HPDE6-E6E7 (cell line): ENCODE measurements at regions not wholly inside any gene's neighbourhood (a gene's known extent, or its start where the extent isn't known, plus 50 kb on each side); places are given as distances from the start of the nearest gene placed in this dataset.

Source experiments
- DNase-seq: peaks from one replicate; pipeline ENCODE4 v3.0.0; 2011; ENCODE audit warnings: missing footprints; ENCODE audit errors: extremely low spot score

- no peak for DNase-seq
Observed at GRCh38 chrX:150163956-150164726, 199.0 kb upstream of the MAMLD1 start.

DNA sequence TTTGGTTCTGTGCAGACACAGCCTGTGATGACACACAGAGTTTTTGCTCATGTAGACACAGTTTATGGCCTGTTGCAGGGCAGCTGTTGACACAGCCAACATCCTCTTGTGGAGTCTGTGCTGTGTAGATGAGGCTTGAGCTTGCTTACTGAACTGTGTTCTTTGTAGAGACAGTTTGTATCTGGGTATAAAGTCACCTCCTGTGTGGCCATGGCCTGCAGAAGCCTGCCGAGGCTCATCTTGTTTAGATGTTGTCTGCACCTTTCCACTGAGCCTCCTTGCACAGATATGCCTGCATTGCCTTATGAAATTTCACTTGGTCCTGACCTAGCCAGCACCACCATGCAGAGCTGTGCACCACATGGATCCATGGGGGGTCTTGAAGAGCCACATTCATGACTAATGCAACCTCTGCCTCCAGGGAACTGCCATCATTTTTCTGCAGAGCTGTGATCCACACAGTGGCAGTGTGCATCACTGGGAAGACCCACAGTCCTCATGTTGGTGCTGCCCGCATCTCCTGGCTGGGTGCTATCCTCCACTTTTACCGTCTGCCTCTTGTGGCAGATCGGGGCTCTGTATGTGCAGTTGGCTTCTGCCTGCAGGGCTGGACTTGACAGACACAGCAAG, 198.0 kb upstream of the MAMLD1 start:
- DNase-seq: no peak

GRCh38 chrX:150165776-150166610, 197.1 kb upstream of the MAMLD1 start:
- no peak for DNase-seq

GRCh38 chrX:150167482-150168324, 195.4 kb upstream of the MAMLD1 start:
- no peak for DNase-seq

DNA sequence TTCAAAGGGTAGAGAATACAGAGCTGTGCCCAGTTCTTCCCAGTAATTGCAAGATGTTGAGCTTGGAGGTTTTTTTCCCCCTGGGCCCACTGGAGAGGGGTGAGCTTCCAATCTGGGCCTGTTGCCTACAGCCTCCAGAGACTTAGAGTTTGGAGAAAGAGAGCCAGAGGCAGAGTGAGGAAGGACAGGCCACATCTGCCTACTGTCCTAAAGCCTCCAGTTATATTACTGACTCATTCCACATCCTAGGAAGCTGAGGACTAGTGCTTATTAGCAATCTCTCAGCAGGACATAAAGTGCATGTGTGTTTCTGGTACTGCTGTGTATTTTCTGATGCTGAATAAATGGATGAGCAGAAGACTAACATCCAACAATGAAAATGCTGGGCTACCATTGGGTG, 181.0 kb upstream of the MAMLD1 start:
- no peak for DNase-seq

GRCh38 chrX:150184491-150184890, 178.6 kb upstream of the MAMLD1 start:
- no peak for DNase-seq

DNA sequence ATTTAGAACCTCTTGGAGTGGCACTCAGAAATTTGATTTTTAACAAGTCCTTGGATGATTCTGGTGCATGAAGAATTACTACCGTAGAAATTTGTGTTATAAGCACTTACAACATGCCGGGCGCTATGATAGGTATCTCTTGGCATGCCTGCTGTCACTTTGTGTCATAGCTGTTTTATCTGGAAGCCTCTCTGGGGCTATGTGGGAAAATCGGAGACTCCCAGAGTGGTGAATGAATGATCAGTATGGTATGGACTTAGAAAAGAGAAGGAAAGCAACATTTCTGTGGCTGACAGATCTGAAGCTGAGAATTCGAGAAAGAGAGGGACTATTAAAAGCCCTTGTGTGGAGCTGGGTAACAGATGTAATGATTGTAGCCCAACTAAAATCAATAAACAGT, 177.4 kb upstream of the MAMLD1 start:
- DNase-seq: no peak

DNA sequence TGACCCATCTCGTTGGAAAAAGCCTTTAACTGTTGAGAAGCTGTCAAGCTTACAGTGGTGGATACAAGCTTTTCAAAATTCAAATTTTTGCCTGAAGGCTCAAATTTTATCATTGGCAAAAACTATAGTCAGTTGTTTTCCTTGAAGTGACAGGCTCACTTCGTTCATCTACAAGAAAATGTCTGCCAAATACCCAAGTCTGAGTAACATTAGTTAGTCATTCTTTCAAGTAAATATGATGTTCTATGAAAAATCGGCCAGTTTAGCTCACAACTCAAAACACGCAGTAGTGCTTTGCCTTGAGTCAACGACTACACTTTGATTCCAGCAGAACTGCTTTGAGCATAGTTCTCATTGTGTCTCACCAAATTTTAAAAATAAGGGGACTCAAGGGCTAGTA, 170.3 kb upstream of the MAMLD1 start:
- DNase-seq: no peak

DNA sequence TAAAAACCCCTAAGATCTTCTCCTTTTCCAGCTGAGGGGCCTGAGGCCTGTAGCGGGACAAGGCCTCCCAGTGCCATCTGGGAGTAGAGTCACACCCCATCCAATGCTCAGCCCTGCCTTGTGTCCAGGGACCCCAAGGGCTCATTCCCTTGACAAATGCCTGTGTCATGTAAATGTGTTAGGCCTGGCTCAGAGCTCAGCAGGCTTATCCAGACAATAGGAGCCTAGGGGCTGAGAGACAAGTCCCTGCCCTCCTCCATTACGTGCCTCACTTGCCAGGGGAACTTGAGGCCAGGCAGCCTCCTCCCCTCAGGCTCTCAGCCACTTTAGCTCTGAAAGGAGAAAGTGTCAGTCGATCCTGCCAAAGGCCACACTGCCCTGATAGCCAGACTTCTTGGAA, 166.8 kb upstream of the MAMLD1 start:
- no peak for DNase-seq

DNA sequence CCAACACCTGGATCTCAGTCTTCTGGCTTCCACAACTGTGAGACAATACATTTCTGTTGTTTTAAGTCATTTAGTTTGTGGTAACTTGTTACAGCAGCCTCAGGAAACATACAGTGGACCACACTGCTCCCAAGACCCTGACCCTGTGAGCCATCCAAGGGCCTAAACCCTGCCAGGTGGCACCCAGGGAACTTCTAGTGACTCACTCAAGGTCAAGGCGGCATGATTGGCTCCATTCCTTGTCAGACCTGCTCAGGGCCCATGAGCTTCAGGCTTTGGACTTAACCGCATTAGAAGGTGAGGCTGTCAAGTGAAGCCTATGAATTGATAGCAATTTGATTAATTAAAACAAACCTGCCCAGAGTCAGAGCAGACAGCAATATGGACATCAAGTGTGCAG, 165.7 kb upstream of the MAMLD1 start:
- DNase-seq: no peak

DNA sequence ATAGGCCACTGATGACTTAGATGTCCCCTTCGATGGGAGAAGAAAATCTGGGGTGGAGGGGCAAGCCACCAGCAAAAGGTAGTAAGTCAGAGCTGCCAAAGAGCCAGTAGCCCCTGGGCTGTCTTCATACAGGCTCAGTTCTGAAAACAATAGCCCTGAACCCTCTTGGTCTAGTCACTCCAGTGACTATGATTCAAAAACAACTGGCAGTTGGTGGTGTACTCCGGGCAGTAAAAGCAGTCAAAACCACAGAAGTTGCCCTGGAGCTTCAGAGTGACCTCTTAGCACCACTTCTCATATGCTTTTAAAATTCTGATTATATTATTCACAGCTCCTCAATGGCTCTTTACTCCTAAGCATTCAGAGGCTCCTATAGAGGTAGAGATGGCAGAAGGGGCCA, 164.3 kb upstream of the MAMLD1 start:
- no peak for DNase-seq

DNA sequence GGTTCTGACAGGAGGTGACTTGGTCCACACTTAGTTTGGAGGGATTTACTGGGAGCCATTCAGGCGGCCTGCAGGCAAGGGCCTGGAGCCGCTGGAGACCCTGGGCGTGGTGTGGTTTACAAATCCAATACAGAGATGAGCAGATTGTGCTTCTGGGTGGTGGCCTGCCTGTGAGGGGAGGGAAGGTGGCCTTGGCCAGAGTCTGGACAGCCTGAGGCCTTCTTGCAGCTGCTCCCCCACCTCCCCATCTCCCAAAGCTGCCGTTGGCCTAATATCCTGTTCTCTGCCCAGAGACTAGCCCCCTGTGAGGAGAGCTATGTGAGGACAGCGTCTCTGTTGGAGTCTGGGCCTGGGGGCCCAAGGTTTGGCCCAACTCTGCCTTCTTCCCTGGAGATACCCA, 163.9 kb upstream of the MAMLD1 start:
- DNase-seq: no peak

DNA sequence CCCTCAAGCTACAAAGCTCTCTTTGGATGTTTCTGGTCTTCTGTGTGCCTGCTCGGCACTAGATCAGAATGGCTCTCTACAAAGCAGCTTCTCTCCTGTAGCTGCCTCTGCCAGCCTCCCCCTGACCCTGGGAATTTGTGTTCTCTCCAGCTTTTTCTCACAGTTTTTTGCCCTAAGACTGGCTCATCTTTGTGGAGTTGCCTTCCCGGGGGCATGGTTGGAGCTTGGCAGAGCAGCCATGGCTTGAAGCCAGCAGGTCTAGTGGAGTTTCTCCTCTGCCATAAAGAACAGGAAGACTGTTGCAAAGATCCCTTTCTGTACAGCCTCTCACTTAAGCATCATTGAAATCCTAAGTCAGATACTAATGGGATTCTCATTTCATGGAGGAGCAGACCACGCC, 163.3 kb upstream of the MAMLD1 start:
- DNase-seq: no peak

DNA sequence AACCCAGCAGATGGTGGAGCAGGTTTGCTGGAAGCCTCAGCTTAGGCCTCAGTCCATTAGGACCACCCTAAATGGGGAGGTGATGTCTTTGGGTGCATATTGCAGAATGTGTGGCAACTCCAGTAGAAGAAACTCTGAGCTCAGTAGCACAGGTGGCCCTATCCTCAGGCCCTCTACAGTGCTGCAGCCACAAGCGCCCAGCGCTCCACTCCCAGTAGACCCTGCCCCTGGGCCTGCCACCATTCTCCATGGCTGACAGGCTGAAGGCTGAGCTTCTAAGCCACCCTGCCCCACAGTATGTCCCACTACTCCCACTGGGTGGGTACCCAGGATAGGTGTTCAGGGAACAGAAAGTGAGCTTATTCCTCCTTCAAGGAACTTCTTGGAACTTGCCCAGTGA, 162.8 kb upstream of the MAMLD1 start:
- no peak for DNase-seq

GRCh38 chrX:150200820-150201287, 162.3 kb upstream of the MAMLD1 start:
- peak; percentile 99 for DNase-seq

GRCh38 chrX:150201391-150201790, 161.7 kb upstream of the MAMLD1 start:
- DNase-seq: no peak

DNA sequence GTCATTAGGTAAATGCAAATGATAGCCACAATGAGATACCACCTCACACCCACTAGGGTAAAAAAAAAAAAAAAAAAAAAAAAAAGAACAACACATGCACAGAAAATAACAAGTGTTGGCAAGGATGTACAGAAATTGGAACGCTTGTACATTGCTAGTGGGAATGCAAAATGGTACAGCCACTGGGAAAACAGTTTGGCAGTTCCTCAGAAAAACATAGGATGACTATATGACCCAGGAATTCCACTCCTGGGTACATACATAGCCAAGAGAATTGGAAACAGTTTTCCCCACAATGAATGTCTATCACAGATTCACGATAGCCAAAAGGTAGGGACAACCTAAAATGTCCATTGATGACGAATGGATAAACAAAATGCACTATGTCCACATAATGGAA, 161.3 kb upstream of the MAMLD1 start:
- DNase-seq: no peak

DNA sequence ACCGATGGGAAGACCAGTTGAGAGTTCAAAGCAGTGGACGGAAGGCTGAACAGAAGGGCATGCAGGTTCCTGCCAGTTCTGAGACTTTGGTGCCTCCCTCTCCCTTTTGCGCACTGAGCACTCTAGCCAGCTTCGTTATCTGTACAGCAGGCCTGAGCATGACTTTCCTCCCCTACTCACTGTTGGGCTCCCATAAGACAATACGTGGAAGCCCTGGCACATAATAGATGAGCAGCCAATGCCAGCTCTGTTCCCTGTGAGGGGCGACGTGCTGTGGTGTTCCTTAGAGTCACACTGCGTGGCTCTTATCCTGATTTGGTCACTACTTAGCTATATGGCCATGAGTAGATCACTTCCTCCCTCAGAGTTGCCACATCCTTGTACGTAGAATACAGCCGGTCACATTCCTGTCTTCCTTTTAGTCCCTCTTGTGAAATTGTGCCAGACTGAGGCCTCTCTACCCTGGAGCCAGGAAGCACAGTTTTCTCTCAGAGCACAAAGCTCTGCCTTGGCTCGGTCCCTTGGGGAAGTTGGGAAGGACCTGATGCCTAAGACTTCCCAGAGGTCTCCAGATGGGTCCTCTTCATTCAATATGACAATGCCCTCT, 160.4 kb upstream of the MAMLD1 start:
- no peak for DNase-seq

GRCh38 chrX:150203248-150203645, 159.9 kb upstream of the MAMLD1 start:
- DNase-seq: no peak

DNA sequence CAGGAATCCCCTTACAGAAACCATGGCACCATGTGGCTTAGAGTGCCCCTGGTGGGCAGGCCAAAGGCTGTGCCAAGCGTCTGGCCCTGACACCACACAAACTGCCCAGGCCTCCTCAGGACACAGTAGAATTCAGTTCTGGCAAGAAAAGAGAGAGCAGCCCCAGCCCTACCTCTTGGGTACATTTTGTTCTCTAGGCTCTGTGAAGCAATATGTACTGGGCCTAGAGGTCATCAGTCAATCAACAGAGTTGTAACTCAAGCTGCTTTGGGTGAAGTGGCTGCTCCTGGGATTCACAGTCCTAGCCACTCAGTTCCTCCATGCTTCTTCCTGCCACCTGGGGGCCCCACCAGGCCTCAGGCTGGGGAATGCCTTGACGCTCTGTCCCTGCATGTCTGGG, 158.1 kb upstream of the MAMLD1 start:
- DNase-seq: no peak

DNA sequence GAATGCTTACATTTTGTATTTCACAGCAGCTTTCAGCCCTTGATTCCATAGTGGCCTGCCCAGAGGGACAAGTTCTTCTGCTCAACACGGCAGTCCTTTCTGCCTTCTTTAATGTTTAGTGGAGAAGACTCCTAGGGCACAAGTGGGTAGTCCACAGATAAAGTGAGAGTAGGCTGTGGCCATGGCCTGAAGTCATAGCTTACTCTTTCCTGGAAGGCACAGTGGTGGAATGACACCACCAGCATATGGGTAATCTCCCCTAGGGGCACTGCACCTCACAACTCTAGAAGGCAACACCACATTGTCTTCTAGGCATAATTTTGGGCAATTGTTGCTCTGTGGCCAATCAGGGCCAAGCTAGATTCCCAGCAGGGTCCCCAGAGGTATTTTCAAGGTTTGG, 155.4 kb upstream of the MAMLD1 start:
- DNase-seq: no peak
